ENCODE measurements at regions not wholly inside any gene's neighbourhood (a gene's known extent, or its start where the extent isn't known, plus 50 kb on each side); places are given as distances from the start of the nearest gene placed in this dataset.

GRCh38 chr4:11342401-11342800, 86.3 kb downstream of the HS3ST1 start:
- Mint-ChIP-seq H3K36me3 (ENCODE audit: low read depth, unreplicated experiment) (no peaks in the 10 kb centered on the region), H3K4me1 (ENCODE audit: unreplicated experiment) (peaks cover 5% of the 10 kb centered on the region), H3K27me3 (ENCODE audit: unreplicated experiment) (peaks cover 2% of the 10 kb centered on the region)

GRCh38 chr4:11341337-11342043, 87.2 kb downstream of the HS3ST1 start:
- Mint-ChIP-seq H3K9me3 (ENCODE audit: unreplicated experiment) (no peaks in the 10 kb centered on the region), H3K36me3 (ENCODE audit: low read depth, unreplicated experiment) (no peaks in the 10 kb centered on the region), H3K27me3 (ENCODE audit: unreplicated experiment) (peaks cover 2% of the 10 kb centered on the region), H3K4me1 (ENCODE audit: unreplicated experiment) (peaks cover 5% of the 10 kb centered on the region), H3K27ac (ENCODE audit: unreplicated experiment) (no peak overlapping the region), H3K4me3 (ENCODE audit: unreplicated experiment) (no peak overlapping the region)
- DNase-seq (ENCODE audit: low spot score) = no peak
- TF ChIP-seq CTCF (IDR thresholded peaks at IDR 0.05; ENCODE audit: unreplicated experiment) = no peak

More at GRCh38 chr4:11342401-11342800, 86.3 kb downstream of the HS3ST1 start:
- Mint-ChIP-seq H3K27ac (ENCODE audit: unreplicated experiment) (no peak overlapping the region), H3K4me3 (ENCODE audit: unreplicated experiment) (no peak overlapping the region), H3K9me3 (ENCODE audit: unreplicated experiment) (no peaks in the 10 kb centered on the region)
- no peak for TF ChIP-seq CTCF (IDR thresholded peaks at IDR 0.05; ENCODE audit: unreplicated experiment)
- DNase-seq (ENCODE audit: low spot score) = no peak

DNA sequence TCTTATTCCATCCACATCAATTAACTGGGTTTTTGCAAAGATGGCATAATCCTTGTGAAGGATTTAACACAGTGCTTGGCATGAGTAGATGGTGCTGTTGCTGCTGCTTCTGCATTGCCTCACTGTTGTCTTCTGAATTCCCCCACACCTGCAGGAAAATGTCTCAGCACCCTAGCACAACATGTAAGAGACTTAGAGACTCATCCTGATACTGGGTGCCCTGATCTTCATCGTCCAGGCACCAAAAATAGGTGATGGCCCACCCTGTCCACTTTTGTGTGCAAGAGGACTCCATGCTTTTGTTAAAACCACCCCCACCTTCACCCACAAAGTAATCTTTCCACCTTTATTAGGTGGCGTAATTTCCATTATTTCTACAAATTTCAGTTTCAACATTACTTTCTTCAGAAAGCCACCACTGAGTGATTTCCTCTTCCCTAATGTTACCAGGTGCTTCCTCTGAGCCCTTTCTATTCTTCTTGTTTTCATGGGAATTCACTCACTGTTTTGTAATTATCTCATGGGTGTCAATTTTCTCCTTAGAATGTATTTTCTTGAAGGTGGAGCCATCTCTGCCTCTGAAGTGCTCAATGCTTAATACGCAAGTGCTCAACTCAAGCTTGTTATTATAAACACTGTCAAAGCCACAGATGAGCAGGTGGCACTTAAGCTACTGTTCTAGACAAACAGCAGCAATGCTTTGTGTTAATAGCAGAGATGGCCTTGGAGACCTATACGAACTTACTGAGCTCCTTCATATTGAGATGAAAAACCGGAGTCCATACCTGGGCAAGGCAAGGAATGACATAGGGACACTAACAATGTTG, 89.5 kb downstream of the HS3ST1 start:
- no peaks in the 10 kb centered on the region for H3K36me3 Mint-ChIP-seq (ENCODE audit: low read depth, unreplicated experiment)
- DNase-seq (ENCODE audit: low spot score) = no peak
- no peaks in the 10 kb centered on the region for H3K9me3 Mint-ChIP-seq (ENCODE audit: unreplicated experiment)
- H3K4me1 Mint-ChIP-seq (ENCODE audit: unreplicated experiment) = peaks cover 5% of the 10 kb centered on the region
- H3K27ac Mint-ChIP-seq (ENCODE audit: unreplicated experiment) = no peak overlapping the region
- no peak overlapping the region for H3K4me3 Mint-ChIP-seq (ENCODE audit: unreplicated experiment)
- TF ChIP-seq CTCF (IDR thresholded peaks at IDR 0.05; ENCODE audit: unreplicated experiment) = no peak
- H3K27me3 Mint-ChIP-seq (ENCODE audit: unreplicated experiment) = peaks cover 2% of the 10 kb centered on the region

DNA sequence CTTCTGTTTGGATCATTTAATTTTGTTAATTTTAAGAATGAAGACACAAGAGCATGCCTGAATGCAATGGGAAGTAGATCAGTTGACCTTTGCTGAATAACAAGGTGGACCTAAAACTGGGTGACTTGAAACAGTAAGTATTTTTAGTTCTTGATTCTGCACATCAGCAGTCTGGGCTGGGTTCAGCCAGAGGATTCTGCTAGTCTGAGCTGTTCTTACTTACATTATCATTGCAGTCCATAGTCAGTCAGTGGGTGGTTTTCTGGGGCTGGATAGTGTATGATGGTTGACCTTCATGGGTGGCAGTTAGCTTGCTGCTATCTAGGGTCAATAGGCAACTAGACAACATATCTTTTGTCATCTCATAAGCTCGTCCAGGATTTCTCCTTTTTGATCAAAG, 91.4 kb downstream of the HS3ST1 start:
- no peak for DNase-seq (ENCODE audit: low spot score)
- Mint-ChIP-seq H3K4me3 (ENCODE audit: unreplicated experiment) (no peak overlapping the region), H3K27me3 (ENCODE audit: unreplicated experiment) (peaks cover 2% of the 10 kb centered on the region), H3K9me3 (ENCODE audit: unreplicated experiment) (no peaks in the 10 kb centered on the region), H3K27ac (ENCODE audit: unreplicated experiment) (no peak overlapping the region), H3K36me3 (ENCODE audit: low read depth, unreplicated experiment) (no peaks in the 10 kb centered on the region), H3K4me1 (ENCODE audit: unreplicated experiment) (peaks cover 5% of the 10 kb centered on the region)
- TF ChIP-seq CTCF (IDR thresholded peaks at IDR 0.05; ENCODE audit: unreplicated experiment) = no peak

- peaks cover 5% of the 10 kb centered on the region for H3K4me1 Mint-ChIP-seq (ENCODE audit: unreplicated experiment)
Observed at GRCh38 chr4:11336435-11336834, 92.3 kb downstream of the HS3ST1 start.

More at GRCh38 chr4:11336435-11336834, 92.3 kb downstream of the HS3ST1 start:
- DNase-seq (ENCODE audit: low spot score) = no peak
- H3K9me3 Mint-ChIP-seq (ENCODE audit: unreplicated experiment) = no peaks in the 10 kb centered on the region
- no peak overlapping the region for H3K27ac Mint-ChIP-seq (ENCODE audit: unreplicated experiment)
- H3K27me3 Mint-ChIP-seq (ENCODE audit: unreplicated experiment) = peaks cover 2% of the 10 kb centered on the region
- no peak overlapping the region for H3K4me3 Mint-ChIP-seq (ENCODE audit: unreplicated experiment)
- no peak for TF ChIP-seq CTCF (IDR thresholded peaks at IDR 0.05; ENCODE audit: unreplicated experiment)
- no peaks in the 10 kb centered on the region for H3K36me3 Mint-ChIP-seq (ENCODE audit: low read depth, unreplicated experiment)

Data from endothelial cell (in vitro differentiated cells).